WTC11 (cell line): ENCODE measurements at regions not wholly inside any gene's neighbourhood (a gene's known extent, or its start where the extent isn't known, plus 50 kb on each side); places are given as distances from the start of the nearest gene placed in this dataset.

Experiments
- ATF1 ChIP-seq: sonication (generic); formaldehyde crosslinking; IDR thresholded peaks from 2 replicates; pipeline ENCODE4 v1.8.1; 2023; ENCODE audit warnings: mild to moderate bottlenecking, moderate library complexity, missing genetic modification reagents
- IRF2 ChIP-seq: sonication (generic); formaldehyde crosslinking; IDR thresholded peaks from 2 replicates; pipeline ENCODE4 v1.8.0; 2022; ENCODE audit warnings: low read depth, missing genetic modification reagents, borderline replicate concordance
- MYBL2 ChIP-seq: sonication (generic); formaldehyde crosslinking; IDR thresholded peaks from 2 replicates; pipeline ENCODE4 v1.8.1; 2023; ENCODE audit warnings: mild to moderate bottlenecking, moderate library complexity, missing genetic modification reagents
- NFYB ChIP-seq: sonication (generic); formaldehyde crosslinking; conservative IDR thresholded peaks from 2 replicates; pipeline ENCODE4 v1.8.0; 2022; ENCODE audit warnings: low read depth, missing genetic modification reagents
- NR2C2 ChIP-seq: sonication (generic); formaldehyde crosslinking; IDR thresholded peaks from 2 replicates; pipeline ENCODE4 v1.8.0; 2022; ENCODE audit warnings: mild to moderate bottlenecking, missing genetic modification reagents
- TEAD1 ChIP-seq: sonication (generic); formaldehyde crosslinking; IDR thresholded peaks from 2 replicates; pipeline ENCODE4 v1.8.0; 2022; ENCODE audit warnings: mild to moderate bottlenecking, missing genetic modification reagents
- TF ChIP-seq, protein P1 (sequence below): sonication (generic); formaldehyde crosslinking; IDR thresholded peaks from 2 replicates; pipeline ENCODE4 v1.8.0; 2022; ENCODE audit warnings: mild to moderate bottlenecking, missing genetic modification reagents
- TF ChIP-seq, protein P2 (sequence below): sonication (generic); formaldehyde crosslinking; IDR thresholded peaks from 2 replicates; pipeline ENCODE4 v1.8.1; 2022; ENCODE audit warnings: mild to moderate bottlenecking, moderate library complexity, missing genetic modification reagents
- TF ChIP-seq, protein P3 (sequence below): sonication (generic); formaldehyde crosslinking; conservative IDR thresholded peaks from 2 replicates; pipeline ENCODE4 v1.8.1; 2022; ENCODE audit warnings: mild to moderate bottlenecking, missing genetic modification reagents
- TF ChIP-seq, protein P4 (sequence below): fragments of 200-600 bp; IDR thresholded peaks from 2 replicates; pipeline ENCODE4 v1.8.0; 2022; ENCODE audit warnings: antibody characterized with exemption

- TF ChIP-seq NFYB (CRISPR knock-in tag): no peak
- TF ChIP-seq, protein P1, sequence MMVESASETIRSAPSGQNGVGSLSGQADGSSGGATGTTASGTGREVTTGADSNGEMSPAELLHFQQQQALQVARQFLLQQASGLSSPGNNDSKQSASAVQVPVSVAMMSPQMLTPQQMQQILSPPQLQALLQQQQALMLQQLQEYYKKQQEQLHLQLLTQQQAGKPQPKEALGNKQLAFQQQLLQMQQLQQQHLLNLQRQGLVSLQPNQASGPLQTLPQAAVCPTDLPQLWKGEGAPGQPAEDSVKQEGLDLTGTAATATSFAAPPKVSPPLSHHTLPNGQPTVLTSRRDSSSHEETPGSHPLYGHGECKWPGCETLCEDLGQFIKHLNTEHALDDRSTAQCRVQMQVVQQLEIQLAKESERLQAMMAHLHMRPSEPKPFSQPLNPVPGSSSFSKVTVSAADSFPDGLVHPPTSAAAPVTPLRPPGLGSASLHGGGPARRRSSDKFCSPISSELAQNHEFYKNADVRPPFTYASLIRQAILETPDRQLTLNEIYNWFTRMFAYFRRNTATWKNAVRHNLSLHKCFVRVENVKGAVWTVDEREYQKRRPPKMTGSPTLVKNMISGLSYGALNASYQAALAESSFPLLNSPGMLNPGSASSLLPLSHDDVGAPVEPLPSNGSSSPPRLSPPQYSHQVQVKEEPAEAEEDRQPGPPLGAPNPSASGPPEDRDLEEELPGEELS (CRISPR knock-in tag): no peak
- TF ChIP-seq, protein P2, sequence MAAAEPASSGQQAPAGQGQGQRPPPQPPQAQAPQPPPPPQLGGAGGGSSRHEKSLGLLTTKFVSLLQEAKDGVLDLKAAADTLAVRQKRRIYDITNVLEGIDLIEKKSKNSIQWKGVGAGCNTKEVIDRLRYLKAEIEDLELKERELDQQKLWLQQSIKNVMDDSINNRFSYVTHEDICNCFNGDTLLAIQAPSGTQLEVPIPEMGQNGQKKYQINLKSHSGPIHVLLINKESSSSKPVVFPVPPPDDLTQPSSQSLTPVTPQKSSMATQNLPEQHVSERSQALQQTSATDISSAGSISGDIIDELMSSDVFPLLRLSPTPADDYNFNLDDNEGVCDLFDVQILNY: no peak
- TF ChIP-seq IRF2 (CRISPR knock-in tag): no peak
- TF ChIP-seq, protein P3, sequence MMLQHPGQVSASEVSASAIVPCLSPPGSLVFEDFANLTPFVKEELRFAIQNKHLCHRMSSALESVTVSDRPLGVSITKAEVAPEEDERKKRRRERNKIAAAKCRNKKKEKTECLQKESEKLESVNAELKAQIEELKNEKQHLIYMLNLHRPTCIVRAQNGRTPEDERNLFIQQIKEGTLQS (CRISPR knock-in tag): no peak
- TF ChIP-seq NR2C2 (CRISPR knock-in tag): no peak
- TF ChIP-seq TEAD1 (CRISPR knock-in tag): no peak
- no peak for TF ChIP-seq MYBL2 (CRISPR knock-in tag)
- TF ChIP-seq, protein P4, sequence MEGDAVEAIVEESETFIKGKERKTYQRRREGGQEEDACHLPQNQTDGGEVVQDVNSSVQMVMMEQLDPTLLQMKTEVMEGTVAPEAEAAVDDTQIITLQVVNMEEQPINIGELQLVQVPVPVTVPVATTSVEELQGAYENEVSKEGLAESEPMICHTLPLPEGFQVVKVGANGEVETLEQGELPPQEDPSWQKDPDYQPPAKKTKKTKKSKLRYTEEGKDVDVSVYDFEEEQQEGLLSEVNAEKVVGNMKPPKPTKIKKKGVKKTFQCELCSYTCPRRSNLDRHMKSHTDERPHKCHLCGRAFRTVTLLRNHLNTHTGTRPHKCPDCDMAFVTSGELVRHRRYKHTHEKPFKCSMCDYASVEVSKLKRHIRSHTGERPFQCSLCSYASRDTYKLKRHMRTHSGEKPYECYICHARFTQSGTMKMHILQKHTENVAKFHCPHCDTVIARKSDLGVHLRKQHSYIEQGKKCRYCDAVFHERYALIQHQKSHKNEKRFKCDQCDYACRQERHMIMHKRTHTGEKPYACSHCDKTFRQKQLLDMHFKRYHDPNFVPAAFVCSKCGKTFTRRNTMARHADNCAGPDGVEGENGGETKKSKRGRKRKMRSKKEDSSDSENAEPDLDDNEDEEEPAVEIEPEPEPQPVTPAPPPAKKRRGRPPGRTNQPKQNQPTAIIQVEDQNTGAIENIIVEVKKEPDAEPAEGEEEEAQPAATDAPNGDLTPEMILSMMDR: no peak
- TF ChIP-seq ATF1 (CRISPR knock-in tag): no peak
Observed at GRCh38 chr10:9175200-9175599, 1120.7 kb downstream of the GATA3 start.
